Vagina (tissue), 2 donors: ENCODE measurements at regions not wholly inside any gene's neighbourhood (a gene's known extent, or its start where the extent isn't known, plus 50 kb on each side); places are given as distances from the start of the nearest gene placed in this dataset.

Source experiments
- DNase-seq, 2 donors: peaks; one replicate each; pipeline ENCODE4 v3.0.0-alpha.2; 2017; ENCODE audit errors: extremely low spot score in 2 of 2
- H3K27ac ChIP-seq: fragments of 200-600 bp; sonication (generic); one replicate; pipeline ENCODE4 v1.5.1; 2019
- H3K27me3 ChIP-seq: fragments of 200-600 bp; sonication (generic); one replicate; pipeline ENCODE4 v1.5.1; 2019
- H3K36me3 ChIP-seq, 2 donors: fragments of 200-600 bp; sonication (generic); one replicate each; pipeline ENCODE4 v1.5.1; 2017 to 2019
- H3K4me1 ChIP-seq: fragments of 200-600 bp; sonication (generic); one replicate; pipeline ENCODE4 v1.5.1; 2019
- H3K4me3 ChIP-seq, 2 donors: fragments of 200-600 bp; sonication (generic); 1 replicate in 1 of 2; 2 replicates in 1 of 2; pipeline ENCODE4 v1.5.1; 2016 to 2019
- H3K9me3 ChIP-seq: fragments of 200-600 bp; sonication (generic); one replicate; pipeline ENCODE4 v1.5.1; 2019
- CTCF ChIP-seq, 3 experiments: fragments of 450-650 bp in 2 of 3; fragments of 200-600 bp in 1 of 3; sonication (generic) in 1 of 3; IDR thresholded peaks; one replicate each; pipeline ENCODE4 v1.5.1; 2017 to 2019; ENCODE audit warnings: antibody characterized with exemption in 3 of 3, mild to moderate bottlenecking in 2 of 3, moderate library complexity in 2 of 3
- POLR2A ChIP-seq, 2 donors: fragments of 450-650 bp; IDR thresholded peaks; one replicate each; pipeline ENCODE4 v1.6.1; 2017; ENCODE audit warnings: antibody characterized with exemption in 2 of 2, mild to moderate bottlenecking in 2 of 2, moderate library complexity in 2 of 2
- POLR2AphosphoS5 ChIP-seq, 2 donors: sonication (generic); formaldehyde crosslinking; IDR thresholded peaks; one replicate each; pipeline ENCODE4 v1.9.0; 2017; ENCODE audit warnings: antibody characterized with exemption in 2 of 2, mild to moderate bottlenecking in 2 of 2, low read depth in 1 of 2; ENCODE audit not compliant: insufficient read depth in 1 of 2
- intact Hi-C: fragments of 100-400 bp; cut with DNase I; formaldehyde crosslinking; loops from one replicate; pipeline ENCODE4 v1.15.1; 2023

- TF ChIP-seq POLR2AphosphoS5 (IDR thresholded peaks at IDR 0.05; ENCODE audit: insufficient read depth in 1 of 2, low read depth in 1 of 2) (no peak), POLR2A (IDR thresholded peaks at IDR 0.05) (no peak), CTCF (IDR thresholded peaks at IDR 0.05) (no peak)
- Histone ChIP-seq H3K27me3 (no peaks in the 10 kb centered on the region), H3K4me3 (no peak overlapping the region), H3K9me3 (no peaks in the 10 kb centered on the region), H3K36me3 (no peaks in the 10 kb centered on the region), H3K27ac (peak overlapping the region; percentile 86), H3K4me1 (peaks cover 28% of the 10 kb centered on the region)
- intact Hi-C loops: no loop called here
- DNase-seq: no peak
These were observed 59.2 kb upstream of the ATP5PO start for GRCh38 chr21:33974513-33975468.

GRCh38 chr21:33973268-33973667 is 57.7 kb upstream of the ATP5PO start:
- TF ChIP-seq CTCF (IDR thresholded peaks at IDR 0.05): no peak
- no peak for TF ChIP-seq POLR2AphosphoS5 (IDR thresholded peaks at IDR 0.05; ENCODE audit: insufficient read depth in 1 of 2, low read depth in 1 of 2)
- TF ChIP-seq POLR2A (IDR thresholded peaks at IDR 0.05): no peak
- Histone ChIP-seq H3K4me1 (peaks cover 42% of the 10 kb centered on the region), H3K27me3 (no peaks in the 10 kb centered on the region), H3K4me3 (no peak overlapping the region), H3K36me3 (no peaks in the 10 kb centered on the region), H3K9me3 (no peaks in the 10 kb centered on the region), H3K27ac (no peak overlapping the region)
- intact Hi-C loops: no loop called here
- peak; percentile 55 to 62 for DNase-seq

DNA sequence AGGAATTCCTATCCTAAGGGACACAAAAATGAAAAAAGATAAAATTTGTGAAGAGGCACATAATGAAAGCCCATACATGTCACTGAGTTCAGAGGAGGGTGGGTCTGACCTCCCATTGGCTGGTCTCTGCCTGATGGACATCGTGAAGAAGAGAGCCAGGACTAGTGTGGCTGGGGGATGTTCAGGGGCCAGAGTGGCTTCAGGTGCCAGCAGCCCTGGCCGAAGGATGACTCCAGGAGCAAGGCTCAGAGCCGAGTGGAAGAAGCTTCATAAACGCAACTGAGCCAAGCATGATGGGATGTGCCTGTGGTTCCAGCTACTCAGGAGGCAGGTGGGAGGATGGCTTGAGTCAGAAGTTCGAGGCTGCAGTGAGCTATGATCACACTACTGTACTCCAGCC is 56.9 kb upstream of the ATP5PO start:
- H3K4me3 ChIP-seq: no peak overlapping the region
- intact Hi-C loops: no loop called here
- H3K27me3 ChIP-seq: no peaks in the 10 kb centered on the region
- DNase-seq: peak; percentile 56 to 74
- peaks cover 45% of the 10 kb centered on the region for H3K4me1 ChIP-seq
- no peaks in the 10 kb centered on the region for H3K9me3 ChIP-seq
- no peak overlapping the region for H3K27ac ChIP-seq
- TF ChIP-seq POLR2AphosphoS5 (IDR thresholded peaks at IDR 0.05; ENCODE audit: insufficient read depth in 1 of 2, low read depth in 1 of 2) (no peak), CTCF (IDR thresholded peaks at IDR 0.05) (no peak), POLR2A (IDR thresholded peaks at IDR 0.05) (no peak)
- H3K36me3 ChIP-seq: no peaks in the 10 kb centered on the region

DNA sequence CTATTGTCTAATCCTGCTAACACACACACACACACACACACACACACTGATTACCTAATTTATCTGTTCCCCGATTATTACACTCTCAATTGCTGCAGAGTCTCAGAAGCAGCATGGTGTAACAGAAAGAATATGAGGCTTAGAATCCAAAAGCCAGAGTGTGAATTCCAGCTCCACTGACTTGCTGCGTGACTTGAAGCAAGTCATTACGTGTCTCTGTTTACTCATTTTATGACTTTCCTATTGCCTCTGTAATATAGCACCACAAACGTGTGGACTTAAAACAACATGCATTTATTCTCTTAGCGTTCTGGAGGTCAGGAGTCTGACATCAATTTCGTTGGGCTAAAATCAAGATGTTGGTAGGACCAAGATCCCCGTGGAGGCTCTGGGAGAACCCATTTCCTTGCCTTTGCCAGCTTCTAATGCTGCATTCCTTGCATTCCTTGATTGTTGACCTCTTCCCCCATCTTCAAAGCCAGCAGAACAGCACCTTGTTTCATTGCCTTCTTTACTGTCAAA is 55.9 kb upstream of the ATP5PO start:
- Histone ChIP-seq H3K4me3 (no peak overlapping the region), H3K36me3 (no peaks in the 10 kb centered on the region), H3K4me1 (peaks cover 36% of the 10 kb centered on the region), H3K9me3 (no peaks in the 10 kb centered on the region), H3K27ac (no peak overlapping the region), H3K27me3 (no peaks in the 10 kb centered on the region)
- intact Hi-C loops: no loop called here
- peak; percentile 20 to 34 for DNase-seq
- no peak for TF ChIP-seq POLR2AphosphoS5 (IDR thresholded peaks at IDR 0.05; ENCODE audit: insufficient read depth in 1 of 2, low read depth in 1 of 2)
- TF ChIP-seq CTCF (IDR thresholded peaks at IDR 0.05): no peak
- TF ChIP-seq POLR2A (IDR thresholded peaks at IDR 0.05): no peak

GRCh38 chr21:33969581-33969980 is 54.0 kb upstream of the ATP5PO start:
- H3K4me3 ChIP-seq: no peak overlapping the region
- H3K4me1 ChIP-seq: peaks cover 21% of the 10 kb centered on the region
- peak overlapping the region; percentile 27 for H3K27ac ChIP-seq
- TF ChIP-seq POLR2A (IDR thresholded peaks at IDR 0.05) (no peak), CTCF (IDR thresholded peaks at IDR 0.05) (no peak), POLR2AphosphoS5 (IDR thresholded peaks at IDR 0.05; ENCODE audit: insufficient read depth in 1 of 2, low read depth in 1 of 2) (no peak)
- H3K27me3 ChIP-seq: no peaks in the 10 kb centered on the region
- no peaks in the 10 kb centered on the region for H3K9me3 ChIP-seq
- H3K36me3 ChIP-seq: no peaks in the 10 kb centered on the region
- peak; percentile 9 to 54 for DNase-seq
- intact Hi-C loops: no loop called here
